GM23338 (cell line): ENCODE measurements at regions not wholly inside any gene's neighbourhood (a gene's known extent, or its start where the extent isn't known, plus 50 kb on each side); places are given as distances from the start of the nearest gene placed in this dataset.

Experiments used
- ATAC-seq: fragments of 200-7000 bp; cut with Tn5 transposase; 3 replicates; pipeline ENCODE4 v1.9.1; 2020
- DNase-seq: peaks from one replicate; pipeline ENCODE4 v3.0.0-alpha.2; 2015; ENCODE audit warnings: low spot score
- H2AFZ ChIP-seq: fragments of 200-600 bp; sonication (generic); 2 replicates; pipeline ENCODE4 v1.8.0; 2016; ENCODE audit warnings: antibody characterized with exemption, mild to moderate bottlenecking, moderate library complexity
- H3F3A ChIP-seq: fragments of 200-600 bp; sonication (generic); replicated peaks from 2 replicates; pipeline ENCODE4 v1.8.0; 2017; ENCODE audit warnings: antibody characterized with exemption, mixed run types, low read depth
- H3K27ac ChIP-seq: fragments of 200-600 bp; sonication (generic); 2 replicates; pipeline ENCODE4 v1.6.1; 2016; ENCODE audit warnings: low read depth
- H3K27me3 ChIP-seq: fragments of 200-600 bp; sonication (generic); 2 replicates; pipeline ENCODE4 v1.8.0; 2016; ENCODE audit warnings: mild to moderate bottlenecking, mixed run types, moderate library complexity; ENCODE audit not compliant: insufficient read depth
- H3K36me3 ChIP-seq: fragments of 200-600 bp; sonication (generic); 2 replicates; pipeline ENCODE4 v1.8.0; 2016; ENCODE audit warnings: mild to moderate bottlenecking; ENCODE audit not compliant: insufficient read depth
- H3K4me1 ChIP-seq: fragments of 200-600 bp; sonication (generic); 2 replicates; pipeline ENCODE4 v1.8.0; 2016; ENCODE audit warnings: mild to moderate bottlenecking, moderate library complexity; ENCODE audit not compliant: insufficient read depth
- H3K4me2 ChIP-seq: fragments of 200-600 bp; sonication (generic); 2 replicates; pipeline ENCODE4 v1.7.1; 2017; ENCODE audit warnings: mixed run types
- H3K4me3 ChIP-seq: fragments of 200-600 bp; sonication (generic); 2 replicates; pipeline ENCODE4 v1.6.1; 2016; ENCODE audit warnings: mixed run types
- H3K79me2 ChIP-seq: fragments of 200-600 bp; sonication (generic); replicated peaks from 2 replicates; pipeline ENCODE4 v1.8.0; 2017; ENCODE audit warnings: mild to moderate bottlenecking; ENCODE audit not compliant: insufficient read depth
- H3K9me2 ChIP-seq: fragments of 200-600 bp; sonication (generic); 2 replicates; pipeline ENCODE4 v1.8.0; 2017; ENCODE audit not compliant: insufficient read depth
- H4K20me1 ChIP-seq: fragments of 200-600 bp; sonication (generic); replicated peaks from 2 replicates; pipeline ENCODE4 v1.8.0; 2017; ENCODE audit warnings: mild to moderate bottlenecking; ENCODE audit not compliant: insufficient read depth
- H3K27ac Mint-ChIP-seq: 2 replicates; pipeline ENCODE4 v1.8.0; 2020; ENCODE audit warnings: inconsistent platforms, mild to moderate bottlenecking, moderate library complexity, mixed read lengths
- H3K27me3 Mint-ChIP-seq: 3 replicates; pipeline ENCODE4 v1.8.0; 2022; ENCODE audit warnings: low read depth, mild to moderate bottlenecking, moderate library complexity, mixed read lengths, inconsistent platforms; ENCODE audit not compliant: insufficient read depth, poor library complexity
- H3K36me3 Mint-ChIP-seq: 3 replicates; pipeline ENCODE4 v1.8.0; 2021; ENCODE audit warnings: low read depth, mild to moderate bottlenecking, inconsistent platforms, moderate library complexity, mixed read lengths
- H3K4me1 Mint-ChIP-seq: 3 replicates; pipeline ENCODE4 v1.8.0; 2020; ENCODE audit warnings: mild to moderate bottlenecking, inconsistent platforms, mixed read lengths
- H3K4me3 Mint-ChIP-seq: 3 replicates; pipeline ENCODE4 v1.8.0; 2021; ENCODE audit warnings: moderate library complexity, mild to moderate bottlenecking, inconsistent platforms, mixed read lengths
- H3K9me3 Mint-ChIP-seq: 3 replicates; pipeline ENCODE4 v1.8.0; 2020; ENCODE audit warnings: moderate library complexity, mild to moderate bottlenecking, inconsistent platforms, mixed read lengths
- CREB1 ChIP-seq: fragments of 250-450 bp; sonication (Bioruptor Pico); IDR thresholded peaks from 2 replicates; pipeline ENCODE4 v1.5.0; 2020; ENCODE audit warnings: low read depth, mild to moderate bottlenecking, moderate library complexity
- ETS1 ChIP-seq: IDR thresholded peaks from 2 replicates; pipeline ENCODE4 v1.6.1; 2016; ENCODE audit warnings: antibody characterized with exemption
- JUNB ChIP-seq: IDR thresholded peaks from one replicate; pipeline ENCODE4 v1.6.1; 2016; ENCODE audit warnings: antibody characterized with exemption; ENCODE audit not compliant: unreplicated experiment
- NANOG ChIP-seq: IDR thresholded peaks from 2 replicates; pipeline ENCODE4 v1.6.1; 2016; ENCODE audit warnings: antibody characterized with exemption, borderline replicate concordance
- POLR2AphosphoS5 ChIP-seq: IDR thresholded peaks from 2 replicates; pipeline ENCODE4 v1.6.1; 2016; ENCODE audit warnings: antibody characterized with exemption, low read depth
- STAT1 ChIP-seq: IDR thresholded peaks from one replicate; pipeline ENCODE4 v1.6.1; 2016; ENCODE audit warnings: antibody characterized with exemption; ENCODE audit not compliant: unreplicated experiment
- ZNF462 ChIP-seq: fragments of 250-450 bp; sonication (Bioruptor Pico); IDR thresholded peaks from 2 replicates; pipeline ENCODE4 v1.5.0; 2020; ENCODE audit warnings: mild to moderate bottlenecking, moderate library complexity

- no peak for TF ChIP-seq ZNF462 (CRISPR knock-in tag)
- no peak for TF ChIP-seq NANOG
- no peak for TF ChIP-seq ETS1
- TF ChIP-seq POLR2AphosphoS5 = no peak
- no peak for TF ChIP-seq JUNB
These were observed 545.8 kb upstream of the CDH10 start (continued) for GRCh38 chr5:25190521-25191000.

GRCh38 chr5:25181249-25181648 is 536.5 kb upstream of the CDH10 start:
- H3K27ac Mint-ChIP-seq = no peak overlapping the region
- no peaks in the 10 kb centered on the region; the same call in 2 of the 3 replicates for H3K4me1 Mint-ChIP-seq
- H3K79me2 ChIP-seq = no peaks in the 10 kb centered on the region
- no peaks in the 10 kb centered on the region for H3K27me3 ChIP-seq
- H3K27ac ChIP-seq = no peak overlapping the region
- no peak for ATAC-seq
- no peaks in the 10 kb centered on the region; the same call in 1 of the 3 replicates for H3K36me3 Mint-ChIP-seq
- no peak overlapping the region for H3K4me2 ChIP-seq
- no peak overlapping the region for H2AFZ ChIP-seq
- H3K27me3 Mint-ChIP-seq = peaks cover 3% of the 10 kb centered on the region
- peaks cover 6% of the 10 kb centered on the region; the same call in 2 of the 3 replicates for H3K9me3 Mint-ChIP-seq
- no peaks in the 10 kb centered on the region for H4K20me1 ChIP-seq
- no peaks in the 10 kb centered on the region for H3K36me3 ChIP-seq
- no peak for DNase-seq
- no peaks in the 10 kb centered on the region for H3F3A ChIP-seq
- H3K4me3 Mint-ChIP-seq = no peak overlapping the region
- no peaks in the 10 kb centered on the region for H3K9me2 ChIP-seq
- H3K4me3 ChIP-seq = no peak overlapping the region
- H3K4me1 ChIP-seq = no peaks in the 10 kb centered on the region
- TF ChIP-seq ETS1 = no peak
- TF ChIP-seq JUNB = no peak
- TF ChIP-seq POLR2AphosphoS5 = no peak
- TF ChIP-seq STAT1 = no peak
- TF ChIP-seq NANOG = no peak
- TF ChIP-seq ZNF462 (CRISPR knock-in tag) = no peak
- TF ChIP-seq CREB1 (CRISPR knock-in tag) = no peak
